Ishikawa (cell line): ENCODE measurements at regions not wholly inside any gene's neighbourhood (a gene's known extent, or its start where the extent isn't known, plus 50 kb on each side); places are given as distances from the start of the nearest gene placed in this dataset.

Experiments used
- CEBPB ChIP-seq: IDR thresholded peaks from 2 replicates; pipeline ENCODE4 v1.6.1; 2012
- CREB1 ChIP-seq: IDR thresholded peaks from 2 replicates; pipeline ENCODE4 v1.6.1; 2012; ENCODE audit warnings: low read depth
- EGR1 ChIP-seq: IDR thresholded peaks from 2 replicates; pipeline ENCODE4 v1.6.1; 2012
- EP300 ChIP-seq: IDR thresholded peaks from 2 replicates; pipeline ENCODE4 v1.6.1; 2012; ENCODE audit warnings: borderline replicate concordance
- FOXM1 ChIP-seq: IDR thresholded peaks from 2 replicates; pipeline ENCODE4 v1.6.1; 2012; ENCODE audit warnings: low read depth, borderline replicate concordance
- MAX ChIP-seq: IDR thresholded peaks from 2 replicates; pipeline ENCODE4 v1.6.1; 2012
- NFIC ChIP-seq: IDR thresholded peaks from 2 replicates; pipeline ENCODE4 v1.6.1; 2012
- RAD21 ChIP-seq: IDR thresholded peaks from 2 replicates; pipeline ENCODE4 v1.6.1; 2012; ENCODE audit warnings: low read depth
- REST ChIP-seq: IDR thresholded peaks from 2 replicates; pipeline ENCODE4 v1.6.1; 2012; ENCODE audit warnings: low read depth, mild to moderate bottlenecking
- TAF1 ChIP-seq: IDR thresholded peaks from 2 replicates; pipeline ENCODE4 v1.6.1; 2012; ENCODE audit warnings: low read depth, mild to moderate bottlenecking
- TCF12 ChIP-seq: IDR thresholded peaks from 2 replicates; pipeline ENCODE4 v1.6.1; 2012; ENCODE audit warnings: low read depth
- TEAD4 ChIP-seq: IDR thresholded peaks from 2 replicates; pipeline ENCODE4 v1.6.1; 2012
- YY1 ChIP-seq: IDR thresholded peaks from 2 replicates; pipeline ENCODE4 v1.6.1; 2012; ENCODE audit warnings: low read depth
- ZBTB7A ChIP-seq: IDR thresholded peaks from 2 replicates; pipeline ENCODE4 v1.6.1; 2012; ENCODE audit warnings: low read depth
- TF ChIP-seq, protein P1 (sequence below): IDR thresholded peaks from 2 replicates; pipeline ENCODE4 v1.6.1; 2012

DNA sequence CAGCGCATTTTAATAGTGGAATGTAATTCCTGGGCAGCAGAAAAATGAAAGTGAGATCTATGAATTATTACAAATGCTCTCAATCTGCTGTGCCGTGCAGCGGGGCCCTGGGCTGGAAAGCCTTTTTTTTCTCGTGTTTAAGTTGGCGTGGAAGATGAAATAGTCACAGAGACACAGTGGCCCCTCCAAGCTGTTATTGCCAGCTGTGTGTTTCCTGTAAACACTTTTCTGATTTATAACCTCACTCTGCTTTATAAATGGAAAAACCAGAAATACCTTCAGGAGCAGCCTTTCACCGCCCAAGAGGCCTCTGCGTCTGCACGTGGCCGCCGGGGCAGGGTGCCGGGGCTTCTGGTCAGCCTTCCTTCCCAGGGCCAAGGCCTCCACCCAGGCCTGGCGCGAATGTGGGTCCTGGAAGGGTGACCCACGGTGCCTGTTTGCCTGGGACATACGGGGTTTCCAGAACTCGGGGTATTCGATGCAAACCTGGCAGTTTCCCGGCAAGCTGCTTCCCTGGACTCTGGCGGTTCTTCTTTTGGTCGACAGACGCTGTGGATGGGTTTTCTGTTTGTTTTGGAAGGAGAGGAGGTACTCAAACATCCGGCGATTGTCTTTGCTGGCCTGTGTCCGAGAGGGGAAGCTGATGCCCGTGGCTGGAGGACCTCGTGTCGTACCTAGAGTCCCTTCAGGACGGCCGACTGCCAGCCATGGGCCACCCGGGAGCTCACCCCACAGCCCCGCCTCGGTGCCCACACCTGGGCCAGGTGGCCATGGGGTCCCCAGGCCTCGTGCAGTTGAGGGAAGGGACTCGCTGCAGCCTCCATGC, 256.7 kb downstream of the PARP8 start:
- no peak for TF ChIP-seq ZBTB7A
- TF ChIP-seq EP300: no peak
- TF ChIP-seq RAD21: no peak
- TF ChIP-seq MAX: no peak

DNA sequence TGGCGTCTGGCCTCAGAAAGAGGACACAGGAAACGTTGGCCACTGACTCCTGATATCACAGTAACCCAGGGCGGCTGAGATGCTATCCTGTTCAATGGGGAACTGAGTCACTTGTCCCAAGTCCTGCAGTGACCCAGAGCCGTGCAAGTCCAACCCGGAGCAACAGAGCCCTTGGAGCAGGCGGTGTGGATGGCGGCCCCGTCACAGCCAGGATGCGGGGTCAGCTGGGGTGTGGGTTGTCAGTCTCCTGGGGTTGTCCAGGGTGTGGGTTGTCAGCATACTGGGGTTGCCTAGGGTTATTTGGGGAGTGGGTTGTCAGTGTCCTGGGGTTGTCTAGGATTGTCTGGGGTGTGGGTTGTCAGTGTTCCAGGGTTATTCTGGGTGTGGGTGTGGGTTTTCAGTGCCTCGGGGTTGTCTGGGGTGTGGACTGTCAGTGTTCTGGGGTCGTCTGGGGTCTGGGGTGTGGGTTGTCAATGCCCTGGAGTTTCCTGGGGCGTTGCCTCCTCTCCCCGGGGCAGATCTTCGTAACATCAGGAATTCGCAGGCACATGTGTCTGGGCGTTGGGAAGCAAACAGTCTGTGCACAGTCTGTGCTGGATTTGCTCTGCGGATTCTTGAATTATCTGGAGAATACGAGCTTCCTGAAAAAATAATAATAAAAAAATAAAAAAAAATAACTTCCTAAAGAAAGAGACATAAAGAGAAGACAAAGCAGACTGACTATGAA, 257.5 kb downstream of the PARP8 start:
- TF ChIP-seq FOXM1: no peak

DNA sequence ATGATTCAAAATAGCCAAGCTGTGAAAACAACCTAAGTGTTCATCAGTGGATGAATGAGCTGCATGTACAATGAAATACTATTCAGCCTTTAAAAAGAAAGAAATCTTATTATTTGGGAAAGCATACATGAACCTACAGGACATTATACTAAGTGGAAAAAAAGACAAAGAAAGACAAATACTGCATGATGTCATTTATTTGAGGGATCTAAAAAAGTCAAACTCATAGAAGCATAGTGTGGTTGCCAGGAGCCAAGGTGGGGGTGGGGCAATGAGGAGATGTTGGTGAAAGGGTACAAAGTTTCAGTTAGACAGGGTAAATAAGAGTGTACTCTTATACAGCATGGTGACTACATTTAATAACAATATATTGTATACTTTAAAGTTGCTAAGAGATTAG, 261.5 kb downstream of the PARP8 start:
- TF ChIP-seq TEAD4: no peak
- no peak for TF ChIP-seq FOXM1
- TF ChIP-seq TCF12: no peak
- no peak for TF ChIP-seq TAF1
- no peak for TF ChIP-seq MAX
- no peak for TF ChIP-seq ZBTB7A
- no peak for TF ChIP-seq EP300
- no peak for TF ChIP-seq EGR1
- TF ChIP-seq YY1: no peak
- TF ChIP-seq NFIC: no peak
- TF ChIP-seq CREB1: no peak
- TF ChIP-seq, protein P1, sequence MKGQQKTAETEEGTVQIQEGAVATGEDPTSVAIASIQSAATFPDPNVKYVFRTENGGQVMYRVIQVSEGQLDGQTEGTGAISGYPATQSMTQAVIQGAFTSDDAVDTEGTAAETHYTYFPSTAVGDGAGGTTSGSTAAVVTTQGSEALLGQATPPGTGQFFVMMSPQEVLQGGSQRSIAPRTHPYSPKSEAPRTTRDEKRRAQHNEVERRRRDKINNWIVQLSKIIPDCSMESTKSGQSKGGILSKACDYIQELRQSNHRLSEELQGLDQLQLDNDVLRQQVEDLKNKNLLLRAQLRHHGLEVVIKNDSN: no peak
- no peak for TF ChIP-seq CEBPB
- no peak for TF ChIP-seq RAD21
- no peak for TF ChIP-seq REST

DNA sequence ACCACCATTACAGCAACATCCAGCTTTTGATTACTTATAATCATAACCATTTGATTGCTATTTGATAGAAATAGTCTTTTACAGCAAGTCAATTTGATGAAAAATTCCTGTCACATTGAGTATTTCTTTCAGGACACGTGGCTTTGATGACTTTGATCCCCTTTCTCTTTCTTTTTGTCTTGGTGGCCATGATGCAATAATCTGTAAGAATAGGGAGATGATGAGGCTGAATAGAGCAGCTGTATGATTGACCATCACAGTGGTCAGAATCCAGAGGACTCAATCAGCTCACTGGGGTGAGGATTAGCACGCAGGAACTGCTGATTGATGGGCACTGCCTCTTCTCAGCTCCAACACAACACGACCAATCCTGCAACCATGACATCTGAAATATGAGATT, 262.7 kb downstream of the PARP8 start:
- TF ChIP-seq TEAD4: no peak
- TF ChIP-seq, protein P1: no peak
- no peak for TF ChIP-seq ZBTB7A
- TF ChIP-seq NFIC: no peak
- no peak for TF ChIP-seq REST
- TF ChIP-seq TCF12: no peak
- no peak for TF ChIP-seq CREB1
- TF ChIP-seq EGR1: no peak
- no peak for TF ChIP-seq RAD21

DNA sequence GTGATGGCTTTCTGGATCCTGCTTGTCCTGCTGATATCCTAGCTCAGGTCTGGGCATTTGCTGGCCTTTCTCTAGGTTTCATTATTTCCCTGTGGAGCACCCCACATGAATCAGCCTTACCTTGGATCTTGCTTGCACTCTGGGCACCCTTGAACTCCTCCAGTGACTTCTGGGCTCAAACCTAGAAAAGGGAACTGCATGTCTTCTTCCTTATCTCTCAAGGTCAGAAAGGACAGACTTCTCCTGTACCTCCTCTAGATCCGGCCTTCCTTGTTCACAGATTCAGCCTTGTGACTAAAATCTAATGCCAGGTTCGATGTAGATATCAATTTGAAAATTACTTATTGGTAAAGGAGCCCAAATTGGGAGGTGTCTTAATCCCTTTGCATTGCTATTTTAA, 267.9 kb downstream of the PARP8 start:
- TF ChIP-seq EP300 (no peak), NFIC (no peak), ZBTB7A (no peak), TAF1 (no peak), CEBPB (no peak), MAX (no peak), YY1 (no peak), EGR1 (no peak), TCF12 (no peak), CREB1 (no peak), RAD21 (no peak), REST (no peak)
- TF ChIP-seq, protein P1: no peak
